ENCODE measurements at regions not wholly inside any gene's neighbourhood (a gene's known extent, or its start where the extent isn't known, plus 50 kb on each side); places are given as distances from the start of the nearest gene placed in this dataset.
"Not testable (repeated sequence)": the region's sequence is repeated elsewhere in the genome, so short reads cannot be mapped to it uniquely, and the experiment has no call there.

DNA sequence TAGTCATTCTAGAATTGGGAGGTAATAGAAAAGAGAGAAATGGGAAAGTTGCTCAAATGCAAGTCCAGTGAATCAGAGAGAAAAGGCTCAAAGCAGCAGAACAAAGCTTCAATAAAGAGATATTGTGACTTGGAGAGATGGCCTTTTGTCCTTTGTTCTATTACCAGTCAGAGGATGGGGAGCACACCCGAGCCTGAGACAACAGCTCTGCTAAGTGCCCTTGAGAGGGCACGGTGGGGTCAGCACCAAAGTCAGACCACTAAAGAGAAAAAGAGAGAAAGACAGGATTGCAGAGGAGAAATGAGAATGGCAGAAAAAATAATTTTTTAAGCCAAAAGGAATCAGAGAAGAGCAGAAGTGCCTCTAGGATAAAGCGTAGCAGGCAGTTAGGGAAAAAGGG is 553.1 kb downstream of the TTLL7 start:
- not testable (repeated sequence) for TF ChIP-seq EZH2 (IDR thresholded peaks at IDR 0.05; ENCODE audit: borderline replicate concordance, low read length)
- TF ChIP-seq, protein P1, sequence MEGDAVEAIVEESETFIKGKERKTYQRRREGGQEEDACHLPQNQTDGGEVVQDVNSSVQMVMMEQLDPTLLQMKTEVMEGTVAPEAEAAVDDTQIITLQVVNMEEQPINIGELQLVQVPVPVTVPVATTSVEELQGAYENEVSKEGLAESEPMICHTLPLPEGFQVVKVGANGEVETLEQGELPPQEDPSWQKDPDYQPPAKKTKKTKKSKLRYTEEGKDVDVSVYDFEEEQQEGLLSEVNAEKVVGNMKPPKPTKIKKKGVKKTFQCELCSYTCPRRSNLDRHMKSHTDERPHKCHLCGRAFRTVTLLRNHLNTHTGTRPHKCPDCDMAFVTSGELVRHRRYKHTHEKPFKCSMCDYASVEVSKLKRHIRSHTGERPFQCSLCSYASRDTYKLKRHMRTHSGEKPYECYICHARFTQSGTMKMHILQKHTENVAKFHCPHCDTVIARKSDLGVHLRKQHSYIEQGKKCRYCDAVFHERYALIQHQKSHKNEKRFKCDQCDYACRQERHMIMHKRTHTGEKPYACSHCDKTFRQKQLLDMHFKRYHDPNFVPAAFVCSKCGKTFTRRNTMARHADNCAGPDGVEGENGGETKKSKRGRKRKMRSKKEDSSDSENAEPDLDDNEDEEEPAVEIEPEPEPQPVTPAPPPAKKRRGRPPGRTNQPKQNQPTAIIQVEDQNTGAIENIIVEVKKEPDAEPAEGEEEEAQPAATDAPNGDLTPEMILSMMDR (IDR thresholded peaks at IDR 0.05; ENCODE audit: low read length) = not testable (repeated sequence)
